Neural crest cell (in vitro differentiated cells): ENCODE measurements at regions not wholly inside any gene's neighbourhood (a gene's known extent, or its start where the extent isn't known, plus 50 kb on each side); places are given as distances from the start of the nearest gene placed in this dataset.
"Not testable (repeated sequence)": the region's sequence is repeated elsewhere in the genome, so short reads cannot be mapped to it uniquely, and the experiment has no call there.

Source experiments
- DNase-seq: peaks from one replicate; pipeline ENCODE4 v3.0.0; 2021; ENCODE audit warnings: low read depth, mixed read lengths, low spot score
- H3K27ac Mint-ChIP-seq: one replicate; pipeline ENCODE4 v1.8.0; 2021; ENCODE audit warnings: mild to moderate bottlenecking, mixed read lengths; ENCODE audit not compliant: unreplicated experiment
- H3K27me3 Mint-ChIP-seq: 2 replicates; pipeline ENCODE4 v1.8.0; 2021; ENCODE audit warnings: low read depth, mild to moderate bottlenecking, mixed read lengths
- H3K36me3 Mint-ChIP-seq: 2 replicates; pipeline ENCODE4 v1.8.0; 2021; ENCODE audit warnings: low read depth, mild to moderate bottlenecking, mixed read lengths
- H3K4me1 Mint-ChIP-seq: 2 replicates; pipeline ENCODE4 v1.8.0; 2021; ENCODE audit warnings: mixed read lengths
- H3K4me3 Mint-ChIP-seq: one replicate; pipeline ENCODE4 v1.8.0; 2021; ENCODE audit warnings: mild to moderate bottlenecking, mixed read lengths
- H3K9me3 Mint-ChIP-seq: 2 replicates; pipeline ENCODE4 v1.8.0; 2021; ENCODE audit warnings: mixed read lengths
- TF ChIP-seq, protein P1 (sequence below): fragments of 200-600 bp; sonication (generic); conservative IDR thresholded peaks from 2 replicates; pipeline ENCODE4 v1.5.0; 2021; ENCODE audit warnings: antibody characterized with exemption, mild to moderate bottlenecking

DNA sequence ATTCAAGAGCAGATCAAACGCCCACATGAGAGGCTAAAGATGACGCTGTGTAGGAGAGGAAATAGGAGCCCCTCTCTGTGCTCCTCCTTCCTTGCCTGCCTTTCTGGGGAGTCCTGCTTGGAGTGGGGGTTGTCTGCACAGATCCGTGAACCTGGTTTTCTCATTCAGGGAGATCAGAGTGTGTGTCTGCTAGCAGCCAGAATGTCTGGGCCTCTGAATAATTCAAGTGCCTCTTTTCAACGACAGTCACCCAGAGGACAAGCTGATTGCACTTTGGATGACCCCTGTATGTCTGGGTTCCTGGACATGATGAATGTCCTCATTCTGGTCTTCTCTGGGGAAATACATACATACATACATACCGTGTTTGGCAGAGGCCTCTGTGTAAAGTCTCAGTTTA lies 592.5 kb upstream of the B3GAT1 start:
- no peak overlapping the region for H3K4me3 Mint-ChIP-seq
- no peaks in the 10 kb centered on the region for H3K36me3 Mint-ChIP-seq
- H3K4me1 Mint-ChIP-seq: peaks cover 28% of the 10 kb centered on the region
- no peak overlapping the region for H3K27ac Mint-ChIP-seq
- H3K27me3 Mint-ChIP-seq: no peaks in the 10 kb centered on the region
- no peak for DNase-seq
- no peaks in the 10 kb centered on the region for H3K9me3 Mint-ChIP-seq
- TF ChIP-seq, protein P1, sequence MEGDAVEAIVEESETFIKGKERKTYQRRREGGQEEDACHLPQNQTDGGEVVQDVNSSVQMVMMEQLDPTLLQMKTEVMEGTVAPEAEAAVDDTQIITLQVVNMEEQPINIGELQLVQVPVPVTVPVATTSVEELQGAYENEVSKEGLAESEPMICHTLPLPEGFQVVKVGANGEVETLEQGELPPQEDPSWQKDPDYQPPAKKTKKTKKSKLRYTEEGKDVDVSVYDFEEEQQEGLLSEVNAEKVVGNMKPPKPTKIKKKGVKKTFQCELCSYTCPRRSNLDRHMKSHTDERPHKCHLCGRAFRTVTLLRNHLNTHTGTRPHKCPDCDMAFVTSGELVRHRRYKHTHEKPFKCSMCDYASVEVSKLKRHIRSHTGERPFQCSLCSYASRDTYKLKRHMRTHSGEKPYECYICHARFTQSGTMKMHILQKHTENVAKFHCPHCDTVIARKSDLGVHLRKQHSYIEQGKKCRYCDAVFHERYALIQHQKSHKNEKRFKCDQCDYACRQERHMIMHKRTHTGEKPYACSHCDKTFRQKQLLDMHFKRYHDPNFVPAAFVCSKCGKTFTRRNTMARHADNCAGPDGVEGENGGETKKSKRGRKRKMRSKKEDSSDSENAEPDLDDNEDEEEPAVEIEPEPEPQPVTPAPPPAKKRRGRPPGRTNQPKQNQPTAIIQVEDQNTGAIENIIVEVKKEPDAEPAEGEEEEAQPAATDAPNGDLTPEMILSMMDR: no peak

GRCh38 chr11:135002236-135002635 lies 590.2 kb upstream of the B3GAT1 start:
- TF ChIP-seq, protein P1: no peak
- Mint-ChIP-seq H3K4me3 (no peak overlapping the region), H3K9me3 (no peaks in the 10 kb centered on the region), H3K27me3 (no peaks in the 10 kb centered on the region), H3K36me3 (no peaks in the 10 kb centered on the region), H3K27ac (no peak overlapping the region), H3K4me1 (peaks cover 20% of the 10 kb centered on the region)
- DNase-seq: no peak

DNA sequence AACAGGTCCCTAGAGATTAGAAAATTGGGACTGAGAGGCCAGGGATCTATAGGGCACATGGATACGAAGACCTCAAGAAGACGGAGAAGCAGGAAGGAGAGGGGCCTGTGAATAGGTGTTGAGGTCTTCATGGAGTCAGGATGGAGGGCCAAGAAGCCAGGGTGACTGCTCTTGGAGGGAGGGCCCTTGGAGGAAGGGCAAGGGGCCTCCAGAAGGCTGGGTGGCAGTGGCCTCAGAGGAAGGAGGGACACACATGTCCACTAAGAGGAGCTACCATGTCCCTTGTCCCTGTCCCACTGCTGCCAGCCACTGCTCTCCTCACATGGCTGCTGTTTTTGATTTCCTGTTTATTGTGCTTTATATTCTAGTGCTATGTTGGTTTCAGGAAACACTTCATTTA lies 589.5 kb upstream of the B3GAT1 start:
- no peak overlapping the region for H3K27ac Mint-ChIP-seq
- peaks cover 15% of the 10 kb centered on the region for H3K4me1 Mint-ChIP-seq
- no peaks in the 10 kb centered on the region for H3K36me3 Mint-ChIP-seq
- TF ChIP-seq, protein P1: no peak
- no peak for DNase-seq
- H3K4me3 Mint-ChIP-seq: no peak overlapping the region
- H3K9me3 Mint-ChIP-seq: no peaks in the 10 kb centered on the region
- no peaks in the 10 kb centered on the region for H3K27me3 Mint-ChIP-seq

DNA sequence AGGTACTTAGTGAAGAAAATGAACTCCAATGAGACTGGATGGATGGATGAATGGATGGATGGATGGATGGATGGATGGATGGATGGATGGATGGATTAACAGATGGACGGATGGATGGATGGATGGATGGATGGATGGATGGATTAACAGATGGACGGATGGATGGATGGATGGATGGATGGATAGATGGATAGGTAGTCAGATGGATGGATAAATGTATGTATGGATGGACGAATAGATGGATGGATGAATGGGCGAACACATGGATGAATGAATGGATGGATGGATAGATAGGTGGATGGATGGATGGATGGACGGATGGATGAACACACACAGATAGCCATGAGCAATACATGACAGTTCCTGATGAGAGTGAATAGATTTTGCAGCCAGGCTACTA lies 589.0 kb upstream of the B3GAT1 start:
- DNase-seq, H3K36me3 Mint-ChIP-seq, H3K27me3 Mint-ChIP-seq, H3K9me3 Mint-ChIP-seq, H3K27ac Mint-ChIP-seq, H3K4me3 Mint-ChIP-seq: not testable (repeated sequence)
- H3K4me1 Mint-ChIP-seq: peaks cover 17% of the 10 kb centered on the region

DNA sequence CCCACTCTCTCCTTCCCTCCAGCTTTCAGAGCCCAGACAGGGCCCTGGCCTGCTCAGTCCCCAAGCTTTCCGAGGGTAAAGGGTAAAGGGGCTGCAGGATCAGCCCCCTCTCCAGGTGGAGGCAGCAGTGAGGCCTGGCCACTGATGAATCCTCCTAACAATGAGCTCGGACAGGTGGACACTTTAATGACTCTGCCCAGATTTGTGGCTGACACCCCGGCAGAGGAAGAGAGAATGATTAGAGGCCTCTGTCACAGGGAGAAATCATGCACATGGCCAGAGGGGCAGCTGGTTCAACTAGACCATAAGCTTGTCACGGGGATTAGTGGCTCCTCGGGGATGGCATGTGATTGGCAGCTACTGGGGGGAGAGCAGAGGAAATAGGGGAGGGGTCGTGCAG lies 587.5 kb upstream of the B3GAT1 start:
- Mint-ChIP-seq H3K4me1 (peaks cover 23% of the 10 kb centered on the region), H3K27me3 (no peaks in the 10 kb centered on the region), H3K9me3 (no peaks in the 10 kb centered on the region), H3K4me3 (no peak overlapping the region), H3K27ac (no peak overlapping the region), H3K36me3 (no peaks in the 10 kb centered on the region)
- no peak for DNase-seq
- TF ChIP-seq, protein P1: no peak

- DNase-seq: no peak
- no peak overlapping the region for H3K27ac Mint-ChIP-seq
- H3K4me1 Mint-ChIP-seq: peaks cover 21% of the 10 kb centered on the region
- TF ChIP-seq, protein P1: no peak
- H3K9me3 Mint-ChIP-seq: no peaks in the 10 kb centered on the region
- H3K4me3 Mint-ChIP-seq: no peak overlapping the region
- no peaks in the 10 kb centered on the region for H3K27me3 Mint-ChIP-seq
- H3K36me3 Mint-ChIP-seq: no peaks in the 10 kb centered on the region
Measured at GRCh38 chr11:134997652-134998320, 585.7 kb upstream of the B3GAT1 start.
